Bronchial epithelial cell (primary cell): ENCODE measurements at regions not wholly inside any gene's neighbourhood (a gene's known extent, or its start where the extent isn't known, plus 50 kb on each side); places are given as distances from the start of the nearest gene placed in this dataset.

Experiments
- DNase-seq: peaks from one replicate; pipeline ENCODE4 v3.0.0-alpha.2; 2010; ENCODE audit warnings: low read depth
- FAIRE-seq: peaks from 2 replicates; lab custom pipeline; 2011; peaks lifted over from hg19 to GRCh38; lab: Jason Lieb, UNC
- H3K27me3 ChIP-seq: 2 replicates; pipeline ENCODE4 v1.5.1; 2011; ENCODE audit warnings: low read length; ENCODE audit not compliant: control insufficient read depth, insufficient read depth
- H3K36me3 ChIP-seq: 2 replicates; pipeline ENCODE4 v1.5.1; 2011; ENCODE audit warnings: low read length; ENCODE audit not compliant: control insufficient read depth, insufficient read depth
- H3K4me3 ChIP-seq: 2 replicates; pipeline ENCODE4 v1.5.1; 2011; ENCODE audit warnings: mild to moderate bottlenecking, low read depth, low read length, control low read depth
- TF ChIP-seq, protein P1 (sequence below): IDR thresholded peaks from 2 replicates; pipeline ENCODE4 v1.5.1; 2011; ENCODE audit warnings: mild to moderate bottlenecking, moderate library complexity, low read length, control low read depth, inconsistent platforms; ENCODE audit not compliant: insufficient read depth, severe bottlenecking

GRCh38 chr5:174187481-174187880 lies 142.0 kb downstream of the NSG2 start:
- FAIRE-seq (peak; percentile 32), DNase-seq (no peak)
- H3K4me3 ChIP-seq, result no peak overlapping the region
- H3K27me3 ChIP-seq, result no peaks in the 10 kb centered on the region
- TF ChIP-seq, protein P1, sequence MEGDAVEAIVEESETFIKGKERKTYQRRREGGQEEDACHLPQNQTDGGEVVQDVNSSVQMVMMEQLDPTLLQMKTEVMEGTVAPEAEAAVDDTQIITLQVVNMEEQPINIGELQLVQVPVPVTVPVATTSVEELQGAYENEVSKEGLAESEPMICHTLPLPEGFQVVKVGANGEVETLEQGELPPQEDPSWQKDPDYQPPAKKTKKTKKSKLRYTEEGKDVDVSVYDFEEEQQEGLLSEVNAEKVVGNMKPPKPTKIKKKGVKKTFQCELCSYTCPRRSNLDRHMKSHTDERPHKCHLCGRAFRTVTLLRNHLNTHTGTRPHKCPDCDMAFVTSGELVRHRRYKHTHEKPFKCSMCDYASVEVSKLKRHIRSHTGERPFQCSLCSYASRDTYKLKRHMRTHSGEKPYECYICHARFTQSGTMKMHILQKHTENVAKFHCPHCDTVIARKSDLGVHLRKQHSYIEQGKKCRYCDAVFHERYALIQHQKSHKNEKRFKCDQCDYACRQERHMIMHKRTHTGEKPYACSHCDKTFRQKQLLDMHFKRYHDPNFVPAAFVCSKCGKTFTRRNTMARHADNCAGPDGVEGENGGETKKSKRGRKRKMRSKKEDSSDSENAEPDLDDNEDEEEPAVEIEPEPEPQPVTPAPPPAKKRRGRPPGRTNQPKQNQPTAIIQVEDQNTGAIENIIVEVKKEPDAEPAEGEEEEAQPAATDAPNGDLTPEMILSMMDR, result no peak
- no peaks in the 10 kb centered on the region for H3K36me3 ChIP-seq

GRCh38 chr5:174188295-174188694 lies 142.8 kb downstream of the NSG2 start:
- DNase-seq (no peak), FAIRE-seq (no peak)
- H3K36me3 ChIP-seq, result no peaks in the 10 kb centered on the region
- TF ChIP-seq, protein P1, result no peak
- H3K4me3 ChIP-seq, result no peak overlapping the region
- H3K27me3 ChIP-seq, result no peaks in the 10 kb centered on the region

- DNase-seq (no peak), FAIRE-seq (no peak)
- TF ChIP-seq, protein P1, result no peak
- H3K36me3 ChIP-seq, result no peaks in the 10 kb centered on the region
- no peak overlapping the region for H3K4me3 ChIP-seq
- no peaks in the 10 kb centered on the region for H3K27me3 ChIP-seq
These were observed 144.4 kb downstream of the NSG2 start for GRCh38 chr5:174189654-174190541.

DNA sequence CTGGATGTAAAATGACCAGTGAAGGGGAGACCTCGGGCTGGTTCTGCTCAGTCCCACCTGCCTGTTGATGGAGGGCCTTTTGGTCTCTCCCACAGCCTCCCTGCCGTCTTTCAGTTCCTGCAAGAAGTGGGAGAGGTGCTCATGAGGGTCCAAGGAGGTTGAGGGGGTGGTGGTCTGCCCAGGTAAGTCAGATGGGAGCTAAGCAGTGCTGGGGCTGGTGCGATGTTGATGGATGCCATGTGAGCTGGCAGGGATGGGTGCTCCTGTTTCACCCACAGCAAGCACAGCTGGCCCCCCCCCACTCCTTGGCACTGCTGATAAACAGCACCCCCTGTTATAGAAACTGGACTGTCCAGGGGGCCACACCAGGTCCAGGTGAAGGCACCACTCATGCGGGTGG lies 145.6 kb downstream of the NSG2 start:
- no peaks in the 10 kb centered on the region for H3K27me3 ChIP-seq
- FAIRE-seq, result no peak

GRCh38 chr5:174191850-174192655 lies 146.5 kb downstream of the NSG2 start:
- Histone ChIP-seq H3K36me3 (no peaks in the 10 kb centered on the region), H3K27me3 (no peaks in the 10 kb centered on the region), H3K4me3 (no peak overlapping the region)
- no peak for DNase-seq
- peak; percentile 82 for FAIRE-seq
- TF ChIP-seq, protein P1, result no peak

More for the DNA sequence above, 145.6 kb downstream of the NSG2 start:
- TF ChIP-seq, protein P1, result no peak
- no peak for DNase-seq
- H3K36me3 ChIP-seq, result no peaks in the 10 kb centered on the region
- H3K4me3 ChIP-seq, result no peak overlapping the region
